Neural progenitor cell (in vitro differentiated cells): ENCODE measurements at regions not wholly inside any gene's neighbourhood (a gene's known extent, or its start where the extent isn't known, plus 50 kb on each side); places are given as distances from the start of the nearest gene placed in this dataset.

Experiments used
- EZH2 ChIP-seq: fragments of 200-600 bp; sonication (generic); IDR thresholded peaks from 2 replicates; pipeline ENCODE4 v1.6.1; 2017; ENCODE audit warnings: antibody characterized with exemption, mild to moderate bottlenecking, moderate library complexity
- TF ChIP-seq, protein P1 (sequence below): fragments of 200-600 bp; sonication (generic); IDR thresholded peaks from 2 replicates; pipeline ENCODE4 v1.5.1; 2017; ENCODE audit warnings: antibody characterized with exemption, mild to moderate bottlenecking

DNA sequence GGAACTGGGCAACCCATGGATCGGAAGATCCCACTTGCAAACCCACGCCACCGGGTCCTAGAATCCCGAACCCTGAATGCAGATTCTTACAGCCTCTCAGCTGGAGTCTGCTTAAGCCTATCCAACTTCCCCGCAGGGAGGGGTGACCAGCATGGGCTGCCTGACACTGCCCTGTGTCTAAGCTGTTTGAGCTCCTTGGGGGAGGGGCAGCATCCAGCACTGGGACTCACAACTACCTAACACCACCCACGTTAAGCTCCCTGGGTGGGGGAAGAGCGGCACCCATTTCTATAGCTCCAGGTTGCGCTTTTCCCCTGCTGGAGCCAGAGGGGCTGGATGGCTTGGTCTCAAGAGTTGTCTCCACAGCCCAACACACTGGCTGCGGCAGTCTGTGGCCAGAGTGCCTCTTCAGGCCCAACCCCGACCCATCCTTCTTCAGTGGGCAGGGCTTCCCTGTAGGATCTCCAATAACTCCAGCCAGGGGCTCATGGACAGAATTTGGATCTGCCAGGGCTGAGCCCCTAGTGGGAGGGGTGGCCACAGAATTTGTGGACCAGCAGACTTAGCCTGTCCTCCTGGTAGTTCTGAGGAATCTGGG is 649.2 kb downstream of the TUSC7 start:
- TF ChIP-seq, protein P1, sequence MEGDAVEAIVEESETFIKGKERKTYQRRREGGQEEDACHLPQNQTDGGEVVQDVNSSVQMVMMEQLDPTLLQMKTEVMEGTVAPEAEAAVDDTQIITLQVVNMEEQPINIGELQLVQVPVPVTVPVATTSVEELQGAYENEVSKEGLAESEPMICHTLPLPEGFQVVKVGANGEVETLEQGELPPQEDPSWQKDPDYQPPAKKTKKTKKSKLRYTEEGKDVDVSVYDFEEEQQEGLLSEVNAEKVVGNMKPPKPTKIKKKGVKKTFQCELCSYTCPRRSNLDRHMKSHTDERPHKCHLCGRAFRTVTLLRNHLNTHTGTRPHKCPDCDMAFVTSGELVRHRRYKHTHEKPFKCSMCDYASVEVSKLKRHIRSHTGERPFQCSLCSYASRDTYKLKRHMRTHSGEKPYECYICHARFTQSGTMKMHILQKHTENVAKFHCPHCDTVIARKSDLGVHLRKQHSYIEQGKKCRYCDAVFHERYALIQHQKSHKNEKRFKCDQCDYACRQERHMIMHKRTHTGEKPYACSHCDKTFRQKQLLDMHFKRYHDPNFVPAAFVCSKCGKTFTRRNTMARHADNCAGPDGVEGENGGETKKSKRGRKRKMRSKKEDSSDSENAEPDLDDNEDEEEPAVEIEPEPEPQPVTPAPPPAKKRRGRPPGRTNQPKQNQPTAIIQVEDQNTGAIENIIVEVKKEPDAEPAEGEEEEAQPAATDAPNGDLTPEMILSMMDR, result no peak
- TF ChIP-seq EZH2, result no peak
